H9 (cell line): ENCODE measurements at regions not wholly inside any gene's neighbourhood (a gene's known extent, or its start where the extent isn't known, plus 50 kb on each side); places are given as distances from the start of the nearest gene placed in this dataset.

Experiments
- DNase-seq: peaks from one replicate; pipeline ENCODE4 v3.0.0-alpha.2; 2017
- H2AFZ ChIP-seq: one replicate; pipeline ENCODE4 v1.6.1; 2013; ENCODE audit warnings: mild to moderate bottlenecking, low read length, control low read depth, moderate library complexity
- H2AK5ac ChIP-seq: 2 replicates; pipeline ENCODE4 v1.6.1; 2013; ENCODE audit warnings: low read length, control low read depth, mixed read lengths; ENCODE audit not compliant: insufficient read length
- H2BK120ac ChIP-seq: one replicate; pipeline ENCODE4 v1.6.1; 2013; ENCODE audit warnings: low read depth, mild to moderate bottlenecking, low read length, control low read depth, inconsistent platforms; ENCODE audit not compliant: poor library complexity, severe bottlenecking
- H2BK12ac ChIP-seq: 2 replicates; pipeline ENCODE4 v1.6.1; 2013; ENCODE audit warnings: low read length, control low read depth, mixed read lengths, low read depth; ENCODE audit not compliant: insufficient read length
- H2BK15ac ChIP-seq: 2 replicates; pipeline ENCODE4 v1.6.1; 2013; ENCODE audit warnings: low read depth, low read length, control low read depth
- H2BK20ac ChIP-seq: one replicate; pipeline ENCODE4 v1.6.1; 2013; ENCODE audit warnings: low read depth, mild to moderate bottlenecking, low read length, control low read depth, inconsistent platforms; ENCODE audit not compliant: poor library complexity, severe bottlenecking
- H2BK5ac ChIP-seq: 2 replicates; pipeline ENCODE4 v1.6.1; 2013; ENCODE audit warnings: low read length, control low read depth, mixed read lengths; ENCODE audit not compliant: insufficient read length
- H3K14ac ChIP-seq: 2 replicates; pipeline ENCODE4 v1.6.1; 2013; ENCODE audit warnings: low read length, control low read depth; ENCODE audit not compliant: insufficient read depth
- H3K18ac ChIP-seq: 2 replicates; pipeline ENCODE4 v1.6.1; 2013; ENCODE audit warnings: low read depth, mild to moderate bottlenecking, mixed read lengths, low read length, control low read depth; ENCODE audit not compliant: insufficient read length
- H3K23ac ChIP-seq: 2 replicates; pipeline ENCODE4 v1.6.1; 2013; ENCODE audit warnings: low read length, control low read depth, mixed read lengths, low read depth; ENCODE audit not compliant: insufficient read length
- H3K23me2 ChIP-seq: 2 replicates; pipeline ENCODE4 v1.6.1; 2013; ENCODE audit warnings: low read depth, mild to moderate bottlenecking, mixed read lengths, low read length, control low read depth; ENCODE audit not compliant: insufficient read length, poor library complexity, severe bottlenecking
- H3K27ac ChIP-seq: 2 replicates; pipeline ENCODE4 v1.5.1; 2013; ENCODE audit warnings: low read length, control low read depth, mixed read lengths, low read depth; ENCODE audit not compliant: insufficient read length
- H3K27me3 ChIP-seq: 2 replicates; pipeline ENCODE4 v1.6.1; 2013; ENCODE audit warnings: low read length, control low read depth, inconsistent platforms; ENCODE audit not compliant: insufficient read depth
- H3K4ac ChIP-seq: 2 replicates; pipeline ENCODE4 v1.6.1; 2013; ENCODE audit warnings: low read depth, mild to moderate bottlenecking, control low read depth, inconsistent platforms, low read length, moderate library complexity
- H3K4me1 ChIP-seq: 2 replicates; pipeline ENCODE4 v1.6.1; 2013; ENCODE audit warnings: low read length, control low read depth, inconsistent platforms; ENCODE audit not compliant: insufficient read depth
- H3K4me2 ChIP-seq: 2 replicates; pipeline ENCODE4 v1.6.1; 2013; ENCODE audit warnings: low read length, control low read depth, mixed read lengths; ENCODE audit not compliant: insufficient read length, insufficient read depth
- H3K56ac ChIP-seq: 2 replicates; pipeline ENCODE4 v1.6.1; 2013; ENCODE audit warnings: low read depth, mild to moderate bottlenecking, mixed read lengths, low read length, control low read depth; ENCODE audit not compliant: insufficient read length
- H3K79me1 ChIP-seq: 2 replicates; pipeline ENCODE4 v1.6.1; 2013; ENCODE audit warnings: low read depth, mild to moderate bottlenecking, moderate library complexity, low read length, control low read depth, inconsistent platforms; ENCODE audit not compliant: insufficient read depth, poor library complexity, severe bottlenecking
- H3K79me2 ChIP-seq: 2 replicates; pipeline ENCODE4 v1.6.1; 2013; ENCODE audit warnings: low read length, control low read depth, inconsistent platforms; ENCODE audit not compliant: insufficient read depth
- H3K9ac ChIP-seq: 2 replicates; pipeline ENCODE4 v1.6.1; 2013; ENCODE audit warnings: low read length, control low read depth, mixed read lengths; ENCODE audit not compliant: insufficient read length; ENCODE audit errors: extremely low read depth
- H3K9me3 ChIP-seq: one replicate; pipeline ENCODE4 v1.6.1; 2013; ENCODE audit warnings: low read depth, low read length, inconsistent platforms; ENCODE audit not compliant: control insufficient read depth
- H3T11ph ChIP-seq: one replicate; pipeline ENCODE4 v1.6.1; 2013; ENCODE audit warnings: mild to moderate bottlenecking, low read length, control low read depth, inconsistent platforms
- H4K20me1 ChIP-seq: one replicate; pipeline ENCODE4 v1.6.1; 2013; ENCODE audit not compliant: control insufficient read depth, insufficient read length, insufficient read depth
- H4K5ac ChIP-seq: 2 replicates; pipeline ENCODE4 v1.6.1; 2013; ENCODE audit warnings: low read depth, mild to moderate bottlenecking, mixed read lengths, low read length, control low read depth; ENCODE audit not compliant: insufficient read length
- H4K8ac ChIP-seq: replicated peaks from 2 replicates; pipeline ENCODE4 v1.6.1; 2013; ENCODE audit warnings: low read length, control low read depth, mixed read lengths, low read depth; ENCODE audit not compliant: insufficient read length
- H4K91ac ChIP-seq: 2 replicates; pipeline ENCODE4 v1.6.1; 2013; ENCODE audit warnings: low read depth, mild to moderate bottlenecking, moderate library complexity, mixed read lengths, low read length, control low read depth; ENCODE audit not compliant: insufficient read length
- H3K27ac Mint-ChIP-seq, 3 experiments: 2 replicates in 2 of 3; 3 replicates in 1 of 3; pipeline ENCODE4 v1.8.0; 2020 to 2021; ENCODE audit warnings: mixed read lengths in 3 of 3, mild to moderate bottlenecking in 1 of 3, moderate library complexity in 1 of 3
- H3K27me3 Mint-ChIP-seq: 2 replicates; pipeline ENCODE4 v1.8.0; 2021; ENCODE audit warnings: low read depth, mild to moderate bottlenecking, moderate library complexity, mixed read lengths
- H3K36me3 Mint-ChIP-seq, 3 experiments: 2 replicates in 2 of 3; 3 replicates in 1 of 3; pipeline ENCODE4 v1.8.0; 2020 to 2021; ENCODE audit warnings: low read depth in 3 of 3, mixed read lengths in 3 of 3; ENCODE audit not compliant: insufficient read depth in 1 of 3
- H3K4me1 Mint-ChIP-seq, 2 experiments: 2 replicates each; pipeline ENCODE4 v1.8.0; 2020; ENCODE audit warnings: mixed read lengths in 2 of 2
- H3K4me3 Mint-ChIP-seq, 2 experiments: 2 replicates in 1 of 2; 3 replicates in 1 of 2; pipeline ENCODE4 v1.8.0; 2020 to 2021; ENCODE audit warnings: mild to moderate bottlenecking in 2 of 2, mixed read lengths in 2 of 2, moderate library complexity in 1 of 2
- H3K9me3 Mint-ChIP-seq, 2 experiments: 2 replicates in 1 of 2; 3 replicates in 1 of 2; pipeline ENCODE4 v1.8.0; 2020; ENCODE audit warnings: mild to moderate bottlenecking in 2 of 2, mixed read lengths in 2 of 2, moderate library complexity in 1 of 2
- WGBS: extraction: QIAGEN DNeasy Blood & Tissue Kit; methylation state at CpG from one replicate; pipeline ENCODE4 v1.1.7; 2013; ENCODE audit warnings: missing lambda C conversion rate, low lambda C conversion rate, mixed read lengths; ENCODE audit not compliant: insufficient read length; ENCODE audit errors: extremely low coverage; 5-methylcytosine and 5-hydroxymethylcytosine counted together
- TF ChIP-seq, protein P1 (sequence below): fragments of 200-600 bp; sonication (generic); conservative IDR thresholded peaks from 3 replicates; pipeline ENCODE4 v1.8.0; 2021; ENCODE audit warnings: antibody characterized with exemption, mild to moderate bottlenecking

DNA sequence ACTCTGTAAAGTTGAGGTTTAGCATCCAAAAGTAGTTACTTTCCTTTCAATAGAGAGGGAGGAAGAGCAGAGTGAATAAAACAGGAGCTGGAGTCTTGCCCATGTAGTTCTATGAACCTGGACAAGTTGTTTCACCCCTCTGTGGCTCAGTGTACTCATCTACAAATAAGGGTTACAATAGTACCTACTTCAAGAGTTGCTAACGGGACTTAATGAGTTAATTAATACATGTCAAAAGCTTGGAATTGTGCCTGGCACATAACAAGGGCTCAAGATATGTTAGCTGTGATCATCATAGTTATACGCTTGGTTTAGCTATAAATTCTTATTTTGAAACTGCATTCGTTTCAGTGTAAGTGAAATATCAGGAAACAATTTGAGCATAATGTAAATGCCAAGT lies 388.5 kb upstream of the THBS1 start:
- Histone ChIP-seq H3K79me1 (no peaks in the 10 kb centered on the region), H3K23ac (no peak overlapping the region), H4K20me1 (no peaks in the 10 kb centered on the region), H2BK15ac (no peak overlapping the region), H2BK12ac (no peak overlapping the region), H2AFZ (no peak overlapping the region), H3K14ac (no peak overlapping the region), H4K5ac (no peak overlapping the region), H3K56ac (no peak overlapping the region), H3K4me2 (no peak overlapping the region), H3K27ac (no peak overlapping the region), H3K27me3 (no peaks in the 10 kb centered on the region), H3K9me3 (no peaks in the 10 kb centered on the region), H4K8ac (no peak overlapping the region), H2BK20ac (no peak overlapping the region), H2BK5ac (no peak overlapping the region), H3K23me2 (no peaks in the 10 kb centered on the region), H3K9ac (no peak overlapping the region), H3K79me2 (no peaks in the 10 kb centered on the region), H3K18ac (no peak overlapping the region), H4K91ac (no peak overlapping the region), H3T11ph (no peak overlapping the region), H2AK5ac (no peak overlapping the region), H2BK120ac (no peak overlapping the region), H3K4ac (no peak overlapping the region), H3K4me1 (no peaks in the 10 kb centered on the region)
- no peak overlapping the region for H3K27ac Mint-ChIP-seq
- peaks cover 3 to 8% of the 10 kb centered on the region in 2 experiments; a peak in 2 of 4 replicates for H3K4me1 Mint-ChIP-seq
- TF ChIP-seq, protein P1, sequence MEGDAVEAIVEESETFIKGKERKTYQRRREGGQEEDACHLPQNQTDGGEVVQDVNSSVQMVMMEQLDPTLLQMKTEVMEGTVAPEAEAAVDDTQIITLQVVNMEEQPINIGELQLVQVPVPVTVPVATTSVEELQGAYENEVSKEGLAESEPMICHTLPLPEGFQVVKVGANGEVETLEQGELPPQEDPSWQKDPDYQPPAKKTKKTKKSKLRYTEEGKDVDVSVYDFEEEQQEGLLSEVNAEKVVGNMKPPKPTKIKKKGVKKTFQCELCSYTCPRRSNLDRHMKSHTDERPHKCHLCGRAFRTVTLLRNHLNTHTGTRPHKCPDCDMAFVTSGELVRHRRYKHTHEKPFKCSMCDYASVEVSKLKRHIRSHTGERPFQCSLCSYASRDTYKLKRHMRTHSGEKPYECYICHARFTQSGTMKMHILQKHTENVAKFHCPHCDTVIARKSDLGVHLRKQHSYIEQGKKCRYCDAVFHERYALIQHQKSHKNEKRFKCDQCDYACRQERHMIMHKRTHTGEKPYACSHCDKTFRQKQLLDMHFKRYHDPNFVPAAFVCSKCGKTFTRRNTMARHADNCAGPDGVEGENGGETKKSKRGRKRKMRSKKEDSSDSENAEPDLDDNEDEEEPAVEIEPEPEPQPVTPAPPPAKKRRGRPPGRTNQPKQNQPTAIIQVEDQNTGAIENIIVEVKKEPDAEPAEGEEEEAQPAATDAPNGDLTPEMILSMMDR, result no peak
- no peak overlapping the region for H3K4me3 Mint-ChIP-seq
- H3K27me3 Mint-ChIP-seq, result no peaks in the 10 kb centered on the region; the same call in 1 of the 2 replicates
- WGBS, result no CpG with 5 or more reads among the region's 3 CpGs
- H3K36me3 Mint-ChIP-seq, result no peaks in the 10 kb centered on the region
- H3K9me3 Mint-ChIP-seq, result no peaks in the 10 kb centered on the region
- DNase-seq, result no peak
